Glomerular visceral epithelial cell (primary cell): ENCODE measurements at regions not wholly inside any gene's neighbourhood (a gene's known extent, or its start where the extent isn't known, plus 50 kb on each side); places are given as distances from the start of the nearest gene placed in this dataset.
"Not testable (repeated sequence)": the region's sequence is repeated elsewhere in the genome, so short reads cannot be mapped to it uniquely, and the experiment has no call there.

Source experiments
- DNase-seq: peaks from one replicate; pipeline ENCODE4 v3.0.0-alpha.2; 2016; ENCODE audit errors: extremely low spot score

DNA sequence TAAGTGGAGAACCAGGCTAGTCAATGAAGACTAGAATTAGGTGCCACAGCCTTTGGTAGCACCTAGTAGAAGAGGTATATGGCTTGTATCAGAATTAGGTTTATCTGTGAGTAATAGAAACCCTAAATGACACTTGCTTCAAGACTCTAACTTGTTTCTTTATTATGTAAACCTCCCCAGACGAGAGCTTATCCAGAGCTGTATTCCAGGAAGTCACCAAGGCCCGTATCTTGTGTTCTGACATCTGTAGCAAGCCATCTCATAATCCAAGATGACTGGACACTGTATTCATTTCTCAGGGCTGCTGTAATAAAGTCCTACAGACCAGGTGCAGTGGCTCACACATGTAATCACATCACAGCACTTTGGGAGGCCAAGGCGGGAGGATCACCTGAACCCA, 56.7 kb upstream of the PPP1R12A start:
- DNase-seq = no peak

DNA sequence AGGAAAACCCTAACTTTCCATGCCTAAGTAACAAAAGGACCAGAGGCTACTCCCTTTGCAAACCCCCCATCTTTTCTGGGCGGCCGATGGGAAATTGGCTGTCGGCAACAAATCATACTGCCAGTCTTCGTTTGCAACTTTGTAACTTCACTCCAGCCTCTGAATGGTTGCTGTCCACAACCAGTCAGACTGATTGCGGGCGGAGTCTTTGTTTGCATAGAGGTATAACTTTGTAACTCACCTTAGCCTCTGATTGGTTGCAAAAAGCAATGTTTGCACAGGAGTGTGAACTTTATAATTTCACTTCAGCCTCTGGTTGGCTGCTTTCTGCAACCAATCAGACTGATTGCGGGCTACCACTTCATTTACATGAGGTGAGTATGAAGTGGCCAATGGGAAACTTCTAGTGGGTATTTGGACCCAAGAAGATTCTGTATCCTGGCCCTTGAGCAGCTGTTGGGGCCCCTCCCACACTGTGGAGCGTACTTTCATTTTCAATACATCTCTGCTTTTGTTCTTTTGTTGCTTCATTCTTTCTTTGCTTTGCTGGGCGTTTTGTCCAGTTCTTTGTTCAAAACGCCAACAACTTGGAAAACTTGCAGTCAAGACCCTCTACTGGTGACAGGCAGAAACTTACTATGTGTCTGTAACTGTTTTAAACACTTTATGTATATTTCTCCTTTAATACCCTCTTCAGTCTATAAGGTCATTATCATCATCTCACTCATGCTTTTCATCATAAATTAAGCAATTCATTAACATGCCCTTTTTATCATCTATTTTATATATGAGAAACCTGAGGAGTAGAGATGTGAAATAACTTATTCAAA, 55.8 kb upstream of the PPP1R12A start:
- not testable (repeated sequence) for DNase-seq

DNA sequence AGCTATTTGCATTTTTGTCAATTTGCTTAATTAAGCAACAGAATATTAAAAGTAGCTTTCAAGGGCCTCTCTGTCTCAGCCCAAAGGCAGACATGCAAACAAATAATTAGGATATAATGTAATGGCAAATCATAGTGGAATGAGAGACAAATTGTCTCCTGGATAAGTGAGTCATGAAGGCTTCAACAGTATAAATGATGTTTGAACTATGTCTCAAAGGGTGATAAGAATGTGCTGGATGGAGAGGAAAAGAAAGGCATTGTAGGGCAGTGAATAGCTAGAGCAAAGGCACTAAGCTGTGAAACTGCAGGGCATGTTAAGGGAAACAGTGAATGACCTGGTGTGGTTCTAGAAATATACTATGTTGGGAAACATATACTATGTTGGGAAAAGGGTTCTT, 53.5 kb upstream of the PPP1R12A start:
- no peak for DNase-seq

DNA sequence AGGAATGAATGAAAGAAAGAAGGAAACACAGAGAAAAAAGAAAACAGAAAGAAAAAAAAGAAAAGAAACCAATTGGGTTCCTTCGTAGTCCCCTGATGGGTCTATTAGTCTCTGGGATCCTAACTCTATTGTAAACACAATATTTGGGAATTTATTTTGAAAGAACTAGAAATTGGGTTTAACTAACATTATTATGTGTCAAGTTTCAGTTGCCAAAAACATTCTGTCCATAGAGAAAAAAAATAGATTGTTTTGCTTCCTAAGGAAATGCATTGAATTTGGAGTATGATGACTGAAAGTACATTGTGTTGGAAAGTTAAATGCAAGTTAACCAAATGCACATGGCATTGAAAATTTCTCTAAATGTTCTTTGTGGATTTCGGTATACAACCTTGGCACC, 52.8 kb upstream of the PPP1R12A start:
- DNase-seq = no peak
